Renal cortical epithelial cell (primary cell): ENCODE measurements at regions not wholly inside any gene's neighbourhood (a gene's known extent, or its start where the extent isn't known, plus 50 kb on each side); places are given as distances from the start of the nearest gene placed in this dataset.
A peak's percentile ranks its signal among the peaks of the same experiment; 100 is the strongest.
"Not testable (repeated sequence)": the region's sequence is repeated elsewhere in the genome, so short reads cannot be mapped to it uniquely, and the experiment has no call there.

ENCODE experiments used
- DNase-seq: peaks from one replicate; pipeline ENCODE4 v3.0.0-alpha.2; 2011; ENCODE audit warnings: low read depth

GRCh38 chrX:63179852-63180251 lies 171.3 kb downstream of the SPIN4 start:
- not testable (repeated sequence) for DNase-seq

- DNase-seq, result not testable (repeated sequence)
These were observed 174.6 kb downstream of the SPIN4 start for GRCh38 chrX:63176578-63176977.

DNA sequence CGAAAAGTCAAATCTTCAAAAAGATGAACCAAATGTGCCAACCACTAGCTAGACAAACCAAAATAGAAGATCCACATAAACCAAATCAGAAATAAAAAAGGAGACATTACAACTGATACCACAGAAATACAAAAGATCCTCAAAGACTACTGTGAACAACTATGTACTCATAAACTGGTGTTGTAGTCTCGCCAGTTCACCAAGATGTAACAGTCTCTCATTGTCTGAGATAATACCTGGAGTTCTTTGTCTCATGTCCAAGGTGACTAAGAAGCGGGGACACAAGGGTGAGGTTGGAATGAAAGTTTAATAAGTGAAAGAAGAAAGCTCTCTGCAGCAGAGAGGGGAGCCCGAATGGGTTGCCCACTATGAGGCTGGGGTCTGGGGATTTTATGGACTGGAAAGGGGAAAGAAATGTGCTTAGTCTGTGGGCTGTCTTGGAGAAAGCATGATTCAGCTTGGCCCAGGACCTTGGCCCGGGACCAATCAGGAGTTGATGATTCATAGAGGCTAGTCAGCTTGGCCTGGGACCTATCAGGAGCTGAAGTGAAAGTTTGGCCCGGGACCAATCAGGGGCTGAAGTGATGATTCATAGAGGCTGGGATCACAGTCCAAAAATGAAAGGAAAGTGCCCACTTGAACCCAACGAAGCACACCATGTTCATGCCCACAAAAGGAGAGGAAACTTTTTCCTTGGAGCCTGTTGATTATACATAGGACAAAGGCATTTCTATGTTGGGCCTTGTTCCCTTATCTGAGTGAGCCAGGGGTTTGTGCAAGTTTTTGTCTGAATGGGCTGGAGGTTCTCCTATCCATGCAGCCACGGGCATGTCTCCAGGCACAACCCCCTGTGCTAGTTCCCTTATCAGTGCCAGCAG lies 177.1 kb downstream of the SPIN4 start:
- DNase-seq, result not testable (repeated sequence)

GRCh38 chrX:63169416-63169815 lies 181.7 kb downstream of the SPIN4 start:
- DNase-seq, result not testable (repeated sequence)

DNA sequence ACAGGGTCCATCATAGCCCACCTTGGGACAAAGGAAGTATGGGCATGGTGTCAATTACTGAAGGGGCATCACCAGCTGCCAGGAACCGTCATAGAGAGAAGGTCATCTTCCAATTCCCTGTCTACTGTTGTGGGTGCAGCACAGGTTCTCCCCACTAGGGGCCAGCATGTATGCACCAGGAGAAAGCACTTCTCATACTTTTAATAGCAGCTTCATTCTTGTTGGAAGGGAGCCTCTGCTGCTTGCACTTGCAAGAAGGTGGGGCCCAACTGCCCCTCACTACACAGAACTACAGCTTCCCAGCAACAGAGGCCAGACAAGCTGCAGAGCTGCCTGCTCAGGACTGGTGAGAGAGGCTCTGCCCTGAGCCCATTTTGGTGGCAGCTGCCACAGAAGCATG lies 182.2 kb downstream of the SPIN4 start:
- DNase-seq, result not testable (repeated sequence)

DNA sequence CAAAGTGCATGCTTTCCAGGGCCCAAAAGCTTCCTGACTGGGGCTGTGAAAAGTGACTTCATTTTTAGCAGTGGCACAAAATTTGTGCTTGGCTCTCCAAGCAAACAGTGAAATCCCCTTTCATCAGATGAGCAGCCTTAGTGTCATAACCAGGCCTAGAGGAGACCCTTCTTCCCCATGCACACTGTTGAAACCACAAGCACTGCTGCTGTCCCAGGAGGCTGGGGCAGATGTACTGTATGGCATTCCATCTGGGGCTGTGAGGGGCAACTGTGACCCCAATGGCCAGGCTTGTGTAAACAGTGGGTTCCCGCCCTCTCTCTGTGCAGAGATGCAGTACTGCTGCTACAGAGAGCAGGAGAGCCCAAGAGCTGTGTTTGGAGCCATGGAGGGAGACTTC lies 184.1 kb downstream of the SPIN4 start:
- DNase-seq, result not testable (repeated sequence)

DNA sequence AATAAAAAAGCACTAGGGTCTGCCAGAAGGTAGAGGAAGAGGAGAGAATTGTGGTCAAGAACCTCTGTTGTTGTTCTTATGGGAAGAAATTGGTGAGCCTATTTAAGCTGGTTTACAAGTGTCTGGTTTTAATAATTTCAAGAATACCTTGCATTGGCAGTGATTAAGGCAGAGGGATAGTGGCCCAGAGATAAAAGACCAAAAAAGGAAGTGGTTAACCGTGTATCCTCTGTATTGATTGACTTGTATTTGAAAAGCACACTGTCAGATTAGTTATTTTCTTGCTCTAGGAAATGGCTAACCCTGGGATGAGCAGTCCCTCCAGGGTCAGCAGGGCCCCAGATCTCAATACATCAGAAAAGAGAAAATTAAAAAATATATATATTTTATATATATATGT lies 190.1 kb downstream of the SPIN4 start:
- not testable (repeated sequence) for DNase-seq

DNA sequence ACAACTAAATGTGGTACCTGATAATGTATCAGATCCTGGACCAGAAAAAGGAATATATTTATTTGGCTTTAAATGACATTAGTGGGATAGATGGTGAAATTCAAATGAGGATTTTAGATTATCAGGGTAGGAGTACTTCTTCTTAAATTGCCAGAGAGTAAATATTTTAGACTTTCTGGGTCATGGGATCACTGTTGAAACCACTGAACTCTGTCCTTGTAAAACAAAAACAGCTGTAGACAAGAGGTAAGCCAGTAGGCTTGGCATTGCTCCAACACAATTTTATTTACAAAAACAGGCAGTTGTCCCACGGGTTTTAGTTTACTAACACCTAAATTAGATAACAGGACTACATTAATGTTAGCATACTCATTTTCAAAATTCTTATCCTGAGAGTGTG lies 190.8 kb downstream of the SPIN4 start:
- DNase-seq, result not testable (repeated sequence)

GRCh38 chrX:63145526-63145925 lies 205.6 kb downstream of the SPIN4 start:
- not testable (repeated sequence) for DNase-seq

- DNase-seq, result not testable (repeated sequence)
These were observed 208.5 kb downstream of the SPIN4 start for GRCh38 chrX:63142588-63142987.

DNA sequence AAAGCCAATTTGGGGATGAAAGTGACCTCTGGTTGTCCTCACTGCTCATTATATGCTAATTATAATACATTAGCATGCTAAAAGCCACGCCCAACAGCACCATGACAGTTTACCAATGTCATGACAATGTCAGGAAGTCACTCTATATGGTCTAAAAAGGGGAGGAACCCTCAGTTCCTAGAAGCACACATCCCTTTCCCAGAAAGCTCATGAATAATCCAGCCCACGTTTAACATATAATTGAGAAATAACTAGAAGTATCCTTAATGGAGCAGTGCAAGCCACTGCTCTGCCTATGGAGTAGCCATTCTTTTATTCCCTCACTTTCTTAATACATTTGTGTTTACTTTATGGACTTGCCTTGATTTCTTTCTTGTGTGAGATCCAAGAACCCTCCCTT lies 215.3 kb downstream of the SPIN4 start:
- not testable (repeated sequence) for DNase-seq

DNA sequence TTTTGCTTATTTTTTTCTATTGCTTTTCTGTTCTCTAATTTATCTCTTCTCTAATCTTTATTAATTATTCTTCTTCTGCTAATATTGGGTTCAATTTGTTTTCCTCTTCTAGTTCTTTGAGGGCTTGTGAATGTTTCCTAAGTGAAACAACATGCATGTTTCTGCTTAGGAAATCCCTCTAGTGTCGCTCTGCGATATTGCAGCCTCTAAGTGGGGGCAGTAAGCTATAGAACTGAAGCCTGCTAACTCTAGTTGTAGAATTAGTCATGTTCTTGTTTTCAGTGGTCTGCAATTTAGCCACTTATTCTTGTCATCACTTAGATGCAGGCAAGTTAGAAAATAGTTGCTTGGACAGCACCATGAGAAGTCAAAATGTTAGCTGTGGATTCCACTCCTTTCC lies 222.6 kb downstream of the SPIN4 start:
- peak; percentile 0 for DNase-seq

GRCh38 chrX:63115196-63115595 lies 235.9 kb downstream of the SPIN4 start:
- DNase-seq, result no peak

DNA sequence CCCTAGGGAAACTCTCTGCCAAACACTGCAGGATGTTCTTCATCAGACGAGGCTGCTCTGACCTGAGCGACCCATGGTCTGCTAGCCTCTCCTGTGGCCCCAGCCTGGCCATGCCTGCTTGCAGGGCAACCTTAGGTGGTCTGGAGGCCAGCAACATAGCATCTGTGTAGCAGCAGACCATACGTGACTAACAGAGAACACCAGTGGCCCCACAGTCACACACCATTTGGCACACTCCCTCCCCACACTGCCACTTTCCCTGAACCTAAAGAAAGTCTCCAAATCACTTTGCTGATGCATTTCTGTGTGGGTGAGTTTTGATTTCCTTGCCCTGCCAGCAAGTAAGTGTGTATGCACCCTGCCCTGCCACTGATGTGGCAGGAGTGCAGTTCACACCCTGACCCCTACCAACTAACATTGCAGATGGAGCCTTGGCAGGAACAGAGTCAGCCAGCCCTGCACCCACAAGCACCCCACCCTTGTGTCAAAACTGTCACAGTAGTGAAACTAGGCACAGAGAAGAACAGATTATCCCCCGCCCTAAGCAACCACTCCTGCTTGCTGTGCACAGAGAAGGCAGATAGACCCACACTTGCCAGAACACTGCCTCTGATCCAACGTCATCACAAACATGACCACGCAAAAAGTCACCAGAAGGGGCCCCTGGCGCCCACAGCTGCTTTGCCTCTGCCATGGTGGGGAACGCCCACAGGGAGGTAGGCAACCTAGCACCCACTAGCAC lies 249.1 kb downstream of the SPIN4 start:
- DNase-seq, result no peak

DNA sequence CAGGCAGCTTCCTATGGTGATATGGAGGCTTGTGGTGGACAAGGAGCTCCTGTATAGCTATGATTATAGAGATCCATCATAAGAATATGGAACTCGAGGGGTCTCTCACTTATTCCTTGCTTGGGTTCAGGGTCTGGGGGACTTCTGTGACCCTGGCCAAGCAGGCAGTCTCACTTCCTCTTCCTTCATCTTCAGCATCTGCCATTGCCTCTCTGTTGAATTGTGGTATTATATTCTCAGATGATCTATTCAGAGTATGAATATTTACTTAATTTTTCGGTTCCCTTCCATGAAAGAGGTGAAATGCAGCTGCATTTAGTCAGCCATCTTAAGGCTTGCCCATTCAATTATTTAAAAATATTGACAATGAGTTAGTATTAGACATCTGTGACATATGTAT lies 292.9 kb downstream of the SPIN4 start:
- DNase-seq, result no peak

- no peak for DNase-seq
These were observed 300.9 kb downstream of the SPIN4 start for GRCh38 chrX:63050225-63050624.

- DNase-seq, result no peak
These were observed 318.3 kb downstream of the SPIN4 start for GRCh38 chrX:63032811-63033210.

- DNase-seq, result no peak
These were observed 337.6 kb downstream of the SPIN4 start for GRCh38 chrX:63013549-63013948.

- DNase-seq, result no peak
These were observed 338.6 kb downstream of the SPIN4 start for GRCh38 chrX:63012574-63012973.

GRCh38 chrX:63000196-63000595 lies 350.9 kb downstream of the SPIN4 start:
- not testable (repeated sequence) for DNase-seq
